ENCODE measurements at regions not wholly inside any gene's neighbourhood (a gene's known extent, or its start where the extent isn't known, plus 50 kb on each side); places are given as distances from the start of the nearest gene placed in this dataset.

DNA sequence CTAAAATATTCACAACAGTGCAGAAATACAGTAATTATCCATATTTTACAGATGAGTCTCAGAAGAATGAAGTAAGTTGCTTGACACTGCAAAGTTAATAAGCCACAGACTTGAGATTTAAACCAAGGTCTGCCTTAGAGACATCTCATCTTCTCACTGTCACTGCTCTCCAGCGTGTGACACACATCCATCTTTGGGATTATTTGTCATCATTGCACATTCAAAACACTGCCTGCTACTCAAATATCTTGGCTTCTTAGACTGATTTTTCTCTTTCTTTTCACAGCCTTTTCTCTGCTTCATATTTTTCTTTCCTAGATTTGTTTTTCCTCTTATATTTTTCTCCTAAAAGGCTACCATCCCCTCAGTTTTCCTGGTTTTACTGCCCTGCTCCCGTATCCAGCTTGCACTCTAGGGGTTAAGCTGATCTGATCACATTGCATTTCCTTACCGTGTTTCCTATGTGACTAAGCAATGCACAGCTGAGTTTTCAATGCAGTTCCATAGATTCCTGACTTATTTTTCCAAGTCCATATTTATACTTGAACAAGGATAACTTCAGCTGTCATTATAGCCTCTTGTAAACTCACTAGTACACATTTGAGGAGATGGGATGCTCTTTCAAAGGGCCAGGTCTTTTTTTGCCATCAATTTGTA is 353.0 kb downstream of the PLK2 start:
- TF ChIP-seq POLR2A (IDR thresholded peaks at IDR 0.05) = no peak
- TF ChIP-seq, protein P1, sequence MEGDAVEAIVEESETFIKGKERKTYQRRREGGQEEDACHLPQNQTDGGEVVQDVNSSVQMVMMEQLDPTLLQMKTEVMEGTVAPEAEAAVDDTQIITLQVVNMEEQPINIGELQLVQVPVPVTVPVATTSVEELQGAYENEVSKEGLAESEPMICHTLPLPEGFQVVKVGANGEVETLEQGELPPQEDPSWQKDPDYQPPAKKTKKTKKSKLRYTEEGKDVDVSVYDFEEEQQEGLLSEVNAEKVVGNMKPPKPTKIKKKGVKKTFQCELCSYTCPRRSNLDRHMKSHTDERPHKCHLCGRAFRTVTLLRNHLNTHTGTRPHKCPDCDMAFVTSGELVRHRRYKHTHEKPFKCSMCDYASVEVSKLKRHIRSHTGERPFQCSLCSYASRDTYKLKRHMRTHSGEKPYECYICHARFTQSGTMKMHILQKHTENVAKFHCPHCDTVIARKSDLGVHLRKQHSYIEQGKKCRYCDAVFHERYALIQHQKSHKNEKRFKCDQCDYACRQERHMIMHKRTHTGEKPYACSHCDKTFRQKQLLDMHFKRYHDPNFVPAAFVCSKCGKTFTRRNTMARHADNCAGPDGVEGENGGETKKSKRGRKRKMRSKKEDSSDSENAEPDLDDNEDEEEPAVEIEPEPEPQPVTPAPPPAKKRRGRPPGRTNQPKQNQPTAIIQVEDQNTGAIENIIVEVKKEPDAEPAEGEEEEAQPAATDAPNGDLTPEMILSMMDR (IDR thresholded peaks at IDR 0.05) = no peak

Data from lower leg skin (tissue), 3 donors.